ENCODE measurements at regions not wholly inside any gene's neighbourhood (a gene's known extent, or its start where the extent isn't known, plus 50 kb on each side); places are given as distances from the start of the nearest gene placed in this dataset.
A peak's percentile ranks its signal among the peaks of the same experiment; 100 is the strongest.

GRCh38 chr11:134581121-134581626 lies 169.1 kb upstream of the B3GAT1 start:
- H3K27me3 ChIP-seq = peaks cover 22% of the 10 kb centered on the region
- intact Hi-C loops (cut with DNase I; ENCODE audit: low total_unique reads) (no loop called here), in situ Hi-C loops (cut with MboI; ENCODE audit: low pct_ligation_motif_present in 1 of 4, low pct_unique_long_range_greater_than_20kb in 1 of 4, low sequenced_read_pairs in 3 of 4) (loop anchor here in 1 of 4 donors (25.0 kb wide), 1 partner anchor 94 kb away; no protein-coding TSS in a partner anchor)
- H3K36me3 ChIP-seq = no peaks in the 10 kb centered on the region
- WGBS, 2 donors (ENCODE audit: low coverage in 1 of 2) = 70% methylated on average over 9 of the region's 9 CpGs; no CpG with 5 or more reads in 1 of the 2 donors
- H3K27ac ChIP-seq = no peak overlapping the region
- peaks cover 0 to 6% (median 0%) of the 10 kb centered on the region in 4 donors for H3K4me1 ChIP-seq
- H3K9me3 ChIP-seq = no peaks in the 10 kb centered on the region
- H3K4me3 ChIP-seq = no peak overlapping the region
- TF ChIP-seq CTCF (IDR thresholded peaks at IDR 0.05) = no peak
- no peak for TF ChIP-seq EP300 (IDR thresholded peaks at IDR 0.05; ENCODE audit: low read depth)
- TF ChIP-seq POLR2A (IDR thresholded peaks at IDR 0.05) = no peak
- no peak for TF ChIP-seq POLR2AphosphoS5 (IDR thresholded peaks at IDR 0.05)
- no peak for DNase-seq

GRCh38 chr11:134580610-134580975 lies 168.6 kb upstream of the B3GAT1 start:
- in situ Hi-C loops (cut with MboI; ENCODE audit: low pct_ligation_motif_present in 1 of 4, low pct_unique_long_range_greater_than_20kb in 1 of 4, low sequenced_read_pairs in 3 of 4) (loop anchor here in 1 of 4 donors (25.0 kb wide), 1 partner anchor 93 kb away; no protein-coding TSS in a partner anchor), intact Hi-C loops (cut with DNase I; ENCODE audit: low total_unique reads) (no loop called here)
- Histone ChIP-seq H3K27me3 (peaks cover 22% of the 10 kb centered on the region), H3K27ac (no peak overlapping the region), H3K36me3 (no peaks in the 10 kb centered on the region), H3K9me3 (no peaks in the 10 kb centered on the region), H3K4me3 (no peak overlapping the region), H3K4me1 (peaks cover 0 to 6% (median 0%) of the 10 kb centered on the region in 4 donors)
- TF ChIP-seq CTCF (IDR thresholded peaks at IDR 0.05) (no peak), POLR2A (IDR thresholded peaks at IDR 0.05) (no peak), EP300 (IDR thresholded peaks at IDR 0.05; ENCODE audit: low read depth) (no peak), POLR2AphosphoS5 (IDR thresholded peaks at IDR 0.05) (no peak)
- DNase-seq = no peak
- WGBS, 2 donors (ENCODE audit: low coverage in 1 of 2) = 75% methylated on average over 6 of the region's 8 CpGs; no CpG with 5 or more reads in 1 of the 2 donors

GRCh38 chr11:134579724-134580609 lies 167.9 kb upstream of the B3GAT1 start:
- TF ChIP-seq EP300 (IDR thresholded peaks at IDR 0.05; ENCODE audit: low read depth) (no peak), POLR2A (IDR thresholded peaks at IDR 0.05) (no peak), CTCF (IDR thresholded peaks at IDR 0.05) (no peak), POLR2AphosphoS5 (IDR thresholded peaks at IDR 0.05) (no peak)
- Histone ChIP-seq H3K9me3 (no peaks in the 10 kb centered on the region), H3K27ac (no peak overlapping the region), H3K4me1 (peaks cover 0 to 6% (median 0%) of the 10 kb centered on the region in 4 donors), H3K4me3 (no peak overlapping the region), H3K36me3 (no peaks in the 10 kb centered on the region), H3K27me3 (peaks cover 22% of the 10 kb centered on the region)
- peak; percentile 33 for DNase-seq
- intact Hi-C loops (cut with DNase I; ENCODE audit: low total_unique reads) (no loop called here), in situ Hi-C loops (cut with MboI; ENCODE audit: low pct_ligation_motif_present in 1 of 4, low pct_unique_long_range_greater_than_20kb in 1 of 4, low sequenced_read_pairs in 3 of 4) (loop anchor here in 1 of 4 donors (25.0 kb wide), 1 partner anchor 93 kb away; no protein-coding TSS in a partner anchor)
- 54% methylated on average over 16 of the region's 16 CpGs; no CpG with 5 or more reads in 1 of the 2 donors for WGBS, 2 donors (ENCODE audit: low coverage in 1 of 2)
